DND-41 (cell line): ENCODE measurements at regions not wholly inside any gene's neighbourhood (a gene's known extent, or its start where the extent isn't known, plus 50 kb on each side); places are given as distances from the start of the nearest gene placed in this dataset.

Experiments used
- ATAC-seq: fragments of 200-7000 bp; cut with Tn5 transposase; 3 replicates; pipeline ENCODE4 v1.9.1; 2021; ENCODE audit warnings: low read depth; ENCODE audit not compliant: insufficient read depth
- DNase-seq: peaks from one replicate; pipeline ENCODE4 v3.0.0-alpha.2; 2020
- H2AFZ ChIP-seq: 2 replicates; pipeline ENCODE4 v1.6.0; 2012; ENCODE audit warnings: low read depth, low read length
- H3K27ac ChIP-seq: 2 replicates; pipeline ENCODE4 v1.5.1; 2012; ENCODE audit warnings: low read length, inconsistent platforms
- H3K27me3 ChIP-seq: fragments of 200-600 bp; sonication (generic); 2 replicates; pipeline ENCODE4 v1.6.0; 2012; ENCODE audit warnings: low read length, mild to moderate bottlenecking, inconsistent platforms; ENCODE audit not compliant: insufficient read depth, poor library complexity
- H3K36me3 ChIP-seq: 2 replicates; pipeline ENCODE4 v1.5.1; 2012; ENCODE audit warnings: low read length, inconsistent platforms; ENCODE audit not compliant: insufficient read depth
- H3K4me1 ChIP-seq: 2 replicates; pipeline ENCODE4 v1.5.1; 2012; ENCODE audit warnings: mild to moderate bottlenecking, low read length; ENCODE audit not compliant: insufficient read depth
- H3K4me2 ChIP-seq: 2 replicates; pipeline ENCODE4 v1.6.0; 2012; ENCODE audit warnings: mild to moderate bottlenecking, moderate library complexity, low read length, inconsistent platforms; ENCODE audit not compliant: insufficient read depth
- H3K4me3 ChIP-seq, 2 experiments: fragments of 200-600 bp in 1 of 2; shearing (Covaris generic) in 1 of 2; 2 replicates each; pipeline ENCODE4 v1.5.1; 2012 to 2016; ENCODE audit warnings: inconsistent platforms in 2 of 2, low read length in 2 of 2, mild to moderate bottlenecking in 2 of 2, low read depth in 1 of 2, moderate library complexity in 1 of 2
- H3K79me2 ChIP-seq: 2 replicates; pipeline ENCODE4 v1.6.0; 2012; ENCODE audit warnings: low read length, inconsistent platforms; ENCODE audit not compliant: insufficient read depth
- H3K9ac ChIP-seq: 2 replicates; pipeline ENCODE4 v1.6.0; 2012; ENCODE audit warnings: low read depth, mild to moderate bottlenecking, inconsistent platforms, low read length, moderate library complexity
- H3K9me3 ChIP-seq: 2 replicates; pipeline ENCODE4 v1.5.1; 2012; ENCODE audit warnings: low read length, moderate library complexity, mild to moderate bottlenecking, inconsistent platforms; ENCODE audit not compliant: insufficient read depth, severe bottlenecking
- H4K20me1 ChIP-seq: 2 replicates; pipeline ENCODE4 v1.6.0; 2012; ENCODE audit warnings: low read length; ENCODE audit not compliant: insufficient read depth
- CTCF ChIP-seq: IDR thresholded peaks from 2 replicates; pipeline ENCODE4 v1.5.1; 2012; ENCODE audit warnings: borderline replicate concordance, low read length, moderate library complexity, mild to moderate bottlenecking; ENCODE audit not compliant: poor library complexity, severe bottlenecking; ENCODE audit errors: extremely low read depth
- EZH2 ChIP-seq: IDR thresholded peaks from 3 replicates; pipeline ENCODE4 v1.6.1; 2012; ENCODE audit warnings: borderline replicate concordance, low read depth, mild to moderate bottlenecking, moderate library complexity, low read length, inconsistent platforms; ENCODE audit not compliant: severe bottlenecking

DNA sequence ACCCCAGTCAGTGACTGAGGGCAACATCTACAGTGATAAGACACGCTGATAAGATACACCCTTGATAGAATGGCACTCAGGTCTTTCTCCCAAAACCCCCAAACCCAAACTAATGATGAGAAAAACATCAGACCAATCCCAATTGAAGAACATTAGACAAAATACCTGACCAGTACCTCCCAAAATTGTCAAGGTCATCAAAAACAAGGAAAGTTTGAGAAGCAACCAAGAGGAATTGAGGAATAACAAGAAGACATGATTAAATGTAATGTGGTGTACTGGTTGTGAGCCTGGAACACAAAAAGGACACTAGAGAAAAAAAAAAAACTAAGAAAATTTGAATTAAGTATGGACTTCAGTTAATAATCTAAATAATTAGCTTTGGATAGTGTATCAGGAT lies 222.8 kb downstream of the GAS1 start:
- no peak overlapping the region for H3K4me3 ChIP-seq
- no peak for ATAC-seq
- no peaks in the 10 kb centered on the region for H3K36me3 ChIP-seq
- no peak for TF ChIP-seq EZH2
- TF ChIP-seq CTCF, result no peak
- H3K79me2 ChIP-seq, result no peaks in the 10 kb centered on the region
- H4K20me1 ChIP-seq, result no peaks in the 10 kb centered on the region
- no peak overlapping the region for H2AFZ ChIP-seq
- no peak overlapping the region for H3K4me2 ChIP-seq
- H3K4me1 ChIP-seq, result peaks cover 9% of the 10 kb centered on the region
- no peaks in the 10 kb centered on the region for H3K27me3 ChIP-seq
- H3K27ac ChIP-seq, result no peak overlapping the region
- H3K9me3 ChIP-seq, result no peaks in the 10 kb centered on the region
- DNase-seq, result no peak
- H3K9ac ChIP-seq, result no peak overlapping the region

DNA sequence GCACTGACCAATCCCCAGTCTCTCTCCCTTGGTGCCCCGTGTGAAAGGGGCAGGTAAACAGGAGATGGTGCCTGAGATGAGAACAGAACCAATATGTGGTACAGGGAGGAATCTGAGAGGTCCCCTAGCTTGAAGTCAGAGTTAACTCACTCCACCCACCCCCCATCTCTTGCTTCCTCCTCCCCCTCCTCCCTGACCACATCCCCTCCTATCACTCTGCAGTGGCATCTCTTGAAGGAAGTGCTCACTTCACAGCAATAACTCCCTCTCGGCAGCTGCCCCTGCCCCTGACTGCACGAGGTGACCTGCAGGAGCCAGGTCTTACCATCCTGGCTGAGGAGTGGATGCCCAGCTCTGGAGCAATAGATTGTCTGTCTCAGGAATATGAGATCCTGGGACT lies 224.0 kb downstream of the GAS1 start:
- Histone ChIP-seq H3K4me3 (no peak overlapping the region), H2AFZ (no peak overlapping the region), H3K36me3 (no peaks in the 10 kb centered on the region), H3K4me1 (peaks cover 9% of the 10 kb centered on the region), H3K27ac (no peak overlapping the region), H3K9me3 (no peaks in the 10 kb centered on the region), H3K79me2 (no peaks in the 10 kb centered on the region), H3K4me2 (no peak overlapping the region), H3K27me3 (no peaks in the 10 kb centered on the region), H4K20me1 (no peaks in the 10 kb centered on the region), H3K9ac (no peak overlapping the region)
- no peak for TF ChIP-seq EZH2
- no peak for TF ChIP-seq CTCF
- ATAC-seq (peak; percentile 97), DNase-seq (peak; percentile 78)

DNA sequence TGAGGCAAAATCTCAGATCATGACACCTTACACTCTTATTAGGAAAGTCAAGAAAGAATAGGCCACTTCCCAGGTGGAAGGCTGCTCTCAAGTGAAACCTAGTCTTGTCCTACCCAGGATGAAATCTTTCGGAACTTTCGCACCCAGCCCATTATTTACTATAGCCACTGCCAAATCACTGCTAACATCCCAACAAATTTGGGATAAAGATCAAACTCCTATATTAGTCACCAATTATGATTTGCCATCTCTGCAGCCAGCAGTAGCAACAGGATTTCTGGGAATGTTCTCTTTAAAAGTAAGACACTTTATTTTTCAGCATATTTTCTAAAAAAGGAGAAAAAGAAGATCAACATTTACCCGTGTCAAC lies 224.6 kb downstream of the GAS1 start:
- H4K20me1 ChIP-seq, result no peaks in the 10 kb centered on the region
- H3K9me3 ChIP-seq, result no peaks in the 10 kb centered on the region
- peaks cover 9% of the 10 kb centered on the region for H3K4me1 ChIP-seq
- H3K27ac ChIP-seq, result no peak overlapping the region
- ATAC-seq (no peak), DNase-seq (no peak)
- H3K79me2 ChIP-seq, result no peaks in the 10 kb centered on the region
- H3K4me3 ChIP-seq, result no peak overlapping the region
- no peak overlapping the region for H3K4me2 ChIP-seq
- H2AFZ ChIP-seq, result no peak overlapping the region
- no peaks in the 10 kb centered on the region for H3K27me3 ChIP-seq
- no peak for TF ChIP-seq EZH2
- TF ChIP-seq CTCF, result no peak
- no peaks in the 10 kb centered on the region for H3K36me3 ChIP-seq
- H3K9ac ChIP-seq, result no peak overlapping the region
